ENCODE measurements at regions not wholly inside any gene's neighbourhood (a gene's known extent, or its start where the extent isn't known, plus 50 kb on each side); places are given as distances from the start of the nearest gene placed in this dataset.

DNA sequence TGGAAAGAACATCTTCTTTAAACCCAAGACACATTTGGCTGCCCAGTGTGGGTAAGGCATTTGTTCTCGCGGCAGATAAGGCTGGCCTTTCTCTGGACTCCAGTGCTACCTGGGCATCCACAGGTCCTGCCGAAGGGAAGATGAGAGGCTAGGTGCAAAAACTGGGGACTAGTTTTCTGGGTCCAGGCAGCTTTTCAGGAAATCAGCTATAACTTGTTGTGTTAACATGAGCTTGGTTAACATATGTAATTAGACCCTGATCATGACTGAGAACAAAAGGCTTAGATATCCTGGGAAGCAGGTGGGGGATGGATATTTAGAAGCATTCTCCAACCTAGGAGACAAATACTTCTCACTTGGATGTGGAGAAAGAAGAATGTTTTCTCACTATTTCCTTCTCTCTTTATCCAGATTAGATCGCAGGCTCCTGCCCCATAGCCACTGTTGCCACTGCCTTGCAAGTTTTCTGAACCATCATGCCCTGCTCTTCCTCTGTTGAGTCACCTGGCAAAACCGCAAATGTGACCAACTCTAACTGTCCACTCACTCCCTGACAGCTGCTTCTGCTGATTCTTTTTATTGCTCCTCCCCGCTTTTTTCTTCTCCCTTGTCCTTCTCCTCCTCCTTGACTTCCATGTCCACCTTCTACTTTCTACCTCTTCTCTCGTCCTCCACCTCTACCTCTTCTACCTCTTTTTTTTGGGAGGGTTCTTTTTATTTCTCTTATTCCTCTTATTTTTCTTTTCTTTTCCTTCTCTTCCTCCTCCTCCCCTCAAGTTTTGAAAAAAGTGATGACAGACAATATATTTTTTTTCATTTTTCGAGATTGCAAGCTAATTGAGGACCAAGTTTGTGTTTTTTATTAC is 258.1 kb downstream of the UTRN start:
- no peak for DNase-seq (ENCODE audit: low spot score)
- 91% methylated on average over 8 of the region's 8 CpGs for WGBS
- Histone ChIP-seq H3K9ac (ENCODE audit: low read depth in 1 of 2, low read length in 2 of 2) (no peak overlapping the region), H3K4me1 (ENCODE audit: control insufficient read depth in 4 of 4, insufficient read depth in 4 of 4, low read length in 3 of 4) (peaks cover 0 to 2% (median 0%) of the 10 kb centered on the region in 4 donors), H3K4me3 (ENCODE audit: low read depth in 1 of 3, low read length in 3 of 3) (no peak overlapping the region), H3K27ac (ENCODE audit: low read depth in 1 of 2, low read length in 2 of 2) (no peak overlapping the region), H3K27me3 (ENCODE audit: control insufficient read depth in 4 of 4, insufficient read depth in 4 of 4, low read length in 3 of 4) (no peaks in the 10 kb centered on the region), H3K36me3 (ENCODE audit: control insufficient read depth in 4 of 4, insufficient read depth in 3 of 4, low read depth in 1 of 4, low read length in 3 of 4) (peaks cover 3 to 16% (median 9%) of the 10 kb centered on the region in 4 donors), H3K9me3 (ENCODE audit: control insufficient read depth in 4 of 4, low read length in 3 of 4) (no peaks in the 10 kb centered on the region)
- TF ChIP-seq NR2F2 (IDR thresholded peaks at IDR 0.05) (no peak), TAF1 (conservative IDR thresholded peaks at IDR 0.05) (no peak), JUND (IDR thresholded peaks at IDR 0.05) (no peak), RAD21 (IDR thresholded peaks at IDR 0.05) (no peak), EGR1 (IDR thresholded peaks at IDR 0.05; ENCODE audit: low read depth in 2 of 2) (no peak), YY1 (IDR thresholded peaks at IDR 0.05) (no peak), HNF4G (IDR thresholded peaks at IDR 0.05) (no peak), FOXA2 (IDR thresholded peaks at IDR 0.05) (no peak), GABPA (IDR thresholded peaks at IDR 0.05 in 1 of 2, conservative IDR thresholded peaks at IDR 0.05 in 1 of 2) (no peak), SP1 (IDR thresholded peaks at IDR 0.05) (no peak), RXRA (IDR thresholded peaks at IDR 0.05) (no peak)
- TF ChIP-seq, protein P1, sequence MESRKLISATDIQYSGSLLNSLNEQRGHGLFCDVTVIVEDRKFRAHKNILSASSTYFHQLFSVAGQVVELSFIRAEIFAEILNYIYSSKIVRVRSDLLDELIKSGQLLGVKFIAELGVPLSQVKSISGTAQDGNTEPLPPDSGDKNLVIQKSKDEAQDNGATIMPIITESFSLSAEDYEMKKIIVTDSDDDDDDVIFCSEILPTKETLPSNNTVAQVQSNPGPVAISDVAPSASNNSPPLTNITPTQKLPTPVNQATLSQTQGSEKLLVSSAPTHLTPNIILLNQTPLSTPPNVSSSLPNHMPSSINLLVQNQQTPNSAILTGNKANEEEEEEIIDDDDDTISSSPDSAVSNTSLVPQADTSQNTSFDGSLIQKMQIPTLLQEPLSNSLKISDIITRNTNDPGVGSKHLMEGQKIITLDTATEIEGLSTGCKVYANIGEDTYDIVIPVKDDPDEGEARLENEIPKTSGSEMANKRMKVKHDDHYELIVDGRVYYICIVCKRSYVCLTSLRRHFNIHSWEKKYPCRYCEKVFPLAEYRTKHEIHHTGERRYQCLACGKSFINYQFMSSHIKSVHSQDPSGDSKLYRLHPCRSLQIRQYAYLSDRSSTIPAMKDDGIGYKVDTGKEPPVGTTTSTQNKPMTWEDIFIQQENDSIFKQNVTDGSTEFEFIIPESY (IDR thresholded peaks at IDR 0.05), result no peak
- TF ChIP-seq, protein P2, sequence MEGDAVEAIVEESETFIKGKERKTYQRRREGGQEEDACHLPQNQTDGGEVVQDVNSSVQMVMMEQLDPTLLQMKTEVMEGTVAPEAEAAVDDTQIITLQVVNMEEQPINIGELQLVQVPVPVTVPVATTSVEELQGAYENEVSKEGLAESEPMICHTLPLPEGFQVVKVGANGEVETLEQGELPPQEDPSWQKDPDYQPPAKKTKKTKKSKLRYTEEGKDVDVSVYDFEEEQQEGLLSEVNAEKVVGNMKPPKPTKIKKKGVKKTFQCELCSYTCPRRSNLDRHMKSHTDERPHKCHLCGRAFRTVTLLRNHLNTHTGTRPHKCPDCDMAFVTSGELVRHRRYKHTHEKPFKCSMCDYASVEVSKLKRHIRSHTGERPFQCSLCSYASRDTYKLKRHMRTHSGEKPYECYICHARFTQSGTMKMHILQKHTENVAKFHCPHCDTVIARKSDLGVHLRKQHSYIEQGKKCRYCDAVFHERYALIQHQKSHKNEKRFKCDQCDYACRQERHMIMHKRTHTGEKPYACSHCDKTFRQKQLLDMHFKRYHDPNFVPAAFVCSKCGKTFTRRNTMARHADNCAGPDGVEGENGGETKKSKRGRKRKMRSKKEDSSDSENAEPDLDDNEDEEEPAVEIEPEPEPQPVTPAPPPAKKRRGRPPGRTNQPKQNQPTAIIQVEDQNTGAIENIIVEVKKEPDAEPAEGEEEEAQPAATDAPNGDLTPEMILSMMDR (IDR thresholded peaks at IDR 0.05; ENCODE audit: low read depth, low read length, missing input control), result no peak
- TF ChIP-seq, protein P3, sequence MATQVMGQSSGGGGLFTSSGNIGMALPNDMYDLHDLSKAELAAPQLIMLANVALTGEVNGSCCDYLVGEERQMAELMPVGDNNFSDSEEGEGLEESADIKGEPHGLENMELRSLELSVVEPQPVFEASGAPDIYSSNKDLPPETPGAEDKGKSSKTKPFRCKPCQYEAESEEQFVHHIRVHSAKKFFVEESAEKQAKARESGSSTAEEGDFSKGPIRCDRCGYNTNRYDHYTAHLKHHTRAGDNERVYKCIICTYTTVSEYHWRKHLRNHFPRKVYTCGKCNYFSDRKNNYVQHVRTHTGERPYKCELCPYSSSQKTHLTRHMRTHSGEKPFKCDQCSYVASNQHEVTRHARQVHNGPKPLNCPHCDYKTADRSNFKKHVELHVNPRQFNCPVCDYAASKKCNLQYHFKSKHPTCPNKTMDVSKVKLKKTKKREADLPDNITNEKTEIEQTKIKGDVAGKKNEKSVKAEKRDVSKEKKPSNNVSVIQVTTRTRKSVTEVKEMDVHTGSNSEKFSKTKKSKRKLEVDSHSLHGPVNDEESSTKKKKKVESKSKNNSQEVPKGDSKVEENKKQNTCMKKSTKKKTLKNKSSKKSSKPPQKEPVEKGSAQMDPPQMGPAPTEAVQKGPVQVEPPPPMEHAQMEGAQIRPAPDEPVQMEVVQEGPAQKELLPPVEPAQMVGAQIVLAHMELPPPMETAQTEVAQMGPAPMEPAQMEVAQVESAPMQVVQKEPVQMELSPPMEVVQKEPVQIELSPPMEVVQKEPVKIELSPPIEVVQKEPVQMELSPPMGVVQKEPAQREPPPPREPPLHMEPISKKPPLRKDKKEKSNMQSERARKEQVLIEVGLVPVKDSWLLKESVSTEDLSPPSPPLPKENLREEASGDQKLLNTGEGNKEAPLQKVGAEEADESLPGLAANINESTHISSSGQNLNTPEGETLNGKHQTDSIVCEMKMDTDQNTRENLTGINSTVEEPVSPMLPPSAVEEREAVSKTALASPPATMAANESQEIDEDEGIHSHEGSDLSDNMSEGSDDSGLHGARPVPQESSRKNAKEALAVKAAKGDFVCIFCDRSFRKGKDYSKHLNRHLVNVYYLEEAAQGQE (IDR thresholded peaks at IDR 0.05), result no peak
- TF ChIP-seq, protein P4, sequence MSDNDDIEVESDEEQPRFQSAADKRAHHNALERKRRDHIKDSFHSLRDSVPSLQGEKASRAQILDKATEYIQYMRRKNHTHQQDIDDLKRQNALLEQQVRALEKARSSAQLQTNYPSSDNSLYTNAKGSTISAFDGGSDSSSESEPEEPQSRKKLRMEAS (IDR thresholded peaks at IDR 0.05), result no peak

Data from liver (tissue), 8 donors.